ENCODE measurements at regions not wholly inside any gene's neighbourhood (a gene's known extent, or its start where the extent isn't known, plus 50 kb on each side); places are given as distances from the start of the nearest gene placed in this dataset.

- TF ChIP-seq CTCF (conservative IDR thresholded peaks at IDR 0.05 in 1 of 2, IDR thresholded peaks at IDR 0.05 in 1 of 2; ENCODE audit: low read depth in 1 of 2, low read length in 2 of 2) (no peak), EZH2 (IDR thresholded peaks at IDR 0.05; ENCODE audit: low read length, missing control alignments) (no peak)
Observed at GRCh38 chr2:236408090-236408489, 143.9 kb upstream of the ASB18 start.

Data from fibroblast of lung (primary cell).